HG03108 (cell line): ENCODE measurements at regions not wholly inside any gene's neighbourhood (a gene's known extent, or its start where the extent isn't known, plus 50 kb on each side); places are given as distances from the start of the nearest gene placed in this dataset.
"Not testable (repeated sequence)": the region's sequence is repeated elsewhere in the genome, so short reads cannot be mapped to it uniquely, and the experiment has no call there.

Source experiments
- ATAC-seq: cut with Tn5 transposase; IDR thresholded peaks from one replicate; pipeline ENCODE4 v1.9.1; 2021; ENCODE audit warnings: moderate library complexity; ENCODE audit not compliant: unreplicated experiment

GRCh38 chr7:98771519-98771918, 98.3 kb downstream of the TMEM130 start:
- no peak for ATAC-seq

GRCh38 chr7:98771941-98772603, 97.7 kb downstream of the TMEM130 start:
- no peak for ATAC-seq

GRCh38 chr7:98774884-98775283, 94.9 kb downstream of the TMEM130 start:
- ATAC-seq: no peak

GRCh38 chr7:98777051-98777450, 92.8 kb downstream of the TMEM130 start:
- no peak for ATAC-seq

- no peak for ATAC-seq
These were observed 91.4 kb downstream of the TMEM130 start for GRCh38 chr7:98778421-98778820.

- no peak for ATAC-seq
These were observed 89.8 kb downstream of the TMEM130 start for GRCh38 chr7:98779800-98780587.

- no peak for ATAC-seq
These were observed 85.5 kb downstream of the TMEM130 start for GRCh38 chr7:98784216-98784785.

- no peak for ATAC-seq
These were observed 83.8 kb downstream of the TMEM130 start for GRCh38 chr7:98785929-98786571.

GRCh38 chr7:98788966-98789365, 80.8 kb downstream of the TMEM130 start:
- ATAC-seq: no peak

GRCh38 chr7:98794453-98794852, 75.4 kb downstream of the TMEM130 start:
- not testable (repeated sequence) for ATAC-seq

- ATAC-seq: peak; percentile 92
These were observed 73.9 kb downstream of the TMEM130 start for GRCh38 chr7:98795741-98796493.
